ENCODE measurements at regions not wholly inside any gene's neighbourhood (a gene's known extent, or its start where the extent isn't known, plus 50 kb on each side); places are given as distances from the start of the nearest gene placed in this dataset.

DNA sequence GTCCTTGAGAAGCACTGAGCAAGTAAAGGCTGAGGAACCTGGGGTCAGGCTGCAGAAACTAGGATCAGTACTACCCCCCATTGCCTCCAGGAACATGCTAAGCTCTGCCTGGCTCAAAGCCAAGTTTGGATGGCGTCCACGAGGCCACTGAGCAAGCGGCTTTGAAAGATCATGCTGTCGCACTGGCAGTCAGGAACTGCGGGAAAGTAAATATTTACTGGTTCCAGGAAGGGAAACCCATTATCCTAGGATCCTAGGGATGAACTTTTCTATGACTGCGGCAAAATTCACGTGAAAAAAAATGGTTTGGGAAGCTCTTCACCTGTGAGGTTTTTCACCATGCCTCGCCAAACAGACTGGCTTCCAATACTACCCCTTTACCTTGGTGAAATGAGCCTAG lies 75.3 kb upstream of the PJA2 start:
- TF ChIP-seq, protein P1, sequence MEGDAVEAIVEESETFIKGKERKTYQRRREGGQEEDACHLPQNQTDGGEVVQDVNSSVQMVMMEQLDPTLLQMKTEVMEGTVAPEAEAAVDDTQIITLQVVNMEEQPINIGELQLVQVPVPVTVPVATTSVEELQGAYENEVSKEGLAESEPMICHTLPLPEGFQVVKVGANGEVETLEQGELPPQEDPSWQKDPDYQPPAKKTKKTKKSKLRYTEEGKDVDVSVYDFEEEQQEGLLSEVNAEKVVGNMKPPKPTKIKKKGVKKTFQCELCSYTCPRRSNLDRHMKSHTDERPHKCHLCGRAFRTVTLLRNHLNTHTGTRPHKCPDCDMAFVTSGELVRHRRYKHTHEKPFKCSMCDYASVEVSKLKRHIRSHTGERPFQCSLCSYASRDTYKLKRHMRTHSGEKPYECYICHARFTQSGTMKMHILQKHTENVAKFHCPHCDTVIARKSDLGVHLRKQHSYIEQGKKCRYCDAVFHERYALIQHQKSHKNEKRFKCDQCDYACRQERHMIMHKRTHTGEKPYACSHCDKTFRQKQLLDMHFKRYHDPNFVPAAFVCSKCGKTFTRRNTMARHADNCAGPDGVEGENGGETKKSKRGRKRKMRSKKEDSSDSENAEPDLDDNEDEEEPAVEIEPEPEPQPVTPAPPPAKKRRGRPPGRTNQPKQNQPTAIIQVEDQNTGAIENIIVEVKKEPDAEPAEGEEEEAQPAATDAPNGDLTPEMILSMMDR (IDR thresholded peaks at IDR 0.05): no peak
- TF ChIP-seq POLR2A (IDR thresholded peaks at IDR 0.05): no peak
- TF ChIP-seq POLR2AphosphoS5 (IDR thresholded peaks at IDR 0.05): peak in 1 of 3 donors; percentile 35
